ENCODE measurements at regions not wholly inside any gene's neighbourhood (a gene's known extent, or its start where the extent isn't known, plus 50 kb on each side); places are given as distances from the start of the nearest gene placed in this dataset.

- no peak for FAIRE-seq
- Histone ChIP-seq H3K27me3 (ENCODE audit: control insufficient read depth in 1 of 2, insufficient read depth in 2 of 2, low read length in 2 of 2) (peaks cover 24 to 97% of the 10 kb centered on the region in 2 experiments), H4K20me1 (ENCODE audit: insufficient read depth, low read length) (peaks cover 2% of the 10 kb centered on the region; the same call in 1 of the 2 replicates), H3K9ac (ENCODE audit: insufficient read depth, low read depth, low read length) (no peak overlapping the region), H3K79me2 (ENCODE audit: insufficient read depth, low read length) (no peaks in the 10 kb centered on the region), H3K27ac (ENCODE audit: extremely low read length, insufficient read depth, low read length) (no peak overlapping the region), H3K9me3 (ENCODE audit: low read length) (no peaks in the 10 kb centered on the region), H3K4me1 (ENCODE audit: insufficient read depth, low read length) (no peaks in the 10 kb centered on the region), H3K4me3 (replicated peaks in 1 of 3; ENCODE audit: insufficient read depth in 1 of 3, low read depth in 2 of 3, low read length in 3 of 3) (no peak overlapping the region), H3K4me2 (ENCODE audit: low read depth, low read length) (no peak overlapping the region), H3K36me3 (replicated peaks in 1 of 2; ENCODE audit: control insufficient read depth in 1 of 2, insufficient read depth in 2 of 2, low read length in 2 of 2) (no peaks in the 10 kb centered on the region), H2AFZ (ENCODE audit: low read length) (no peak overlapping the region)
- WGBS (ENCODE audit: low lambda C conversion rate) = 6% methylated on average over 28 of the region's 28 CpGs
- TF ChIP-seq MATR3 (CRISPR knock-in tag; IDR thresholded peaks at IDR 0.05) (0 out of 2 replicates have a peak, but pooled peaks have one; percentile 39), ZFX (CRISPR knock-in tag; IDR thresholded peaks at IDR 0.05; ENCODE audit: low read depth) (no peak), FOXJ3 (CRISPR knock-in tag; IDR thresholded peaks at IDR 0.05; ENCODE audit: borderline replicate concordance) (no peak), MZF1 (CRISPR knock-in tag; IDR thresholded peaks at IDR 0.05; ENCODE audit: borderline replicate concordance) (no peak)
- ChIA-PET POLR2A (no interaction called here), CTCF (ENCODE audit: low intra/inter-chr PET ratio, low total read pairs) (no interaction called here)
- intact Hi-C loops (cut with micrococcal nuclease; ENCODE audit: unreplicated experiment) (no loop called here), in situ Hi-C loops (cut with HindIII; ENCODE audit: extremely low pct_ligation_motif_present, low pct_unique_long_range_greater_than_20kb) (no loop called here)
- ATAC-seq = no peak
- BruUV-seq (replicated peaks) = no TSS peak
- no peak for DNase-seq (ENCODE audit: low spot score)
These were observed 244.7 kb downstream of the RBFOX3 start for GRCh38 chr17:79365836-79366770.

- no TSS peak for BruUV-seq (replicated peaks)
- ChIA-PET POLR2A (no interaction called here), CTCF (ENCODE audit: low intra/inter-chr PET ratio, low total read pairs) (no interaction called here)
- Histone ChIP-seq H3K27me3 (ENCODE audit: control insufficient read depth in 1 of 2, insufficient read depth in 2 of 2, low read length in 2 of 2) (peaks cover 26 to 94% of the 10 kb centered on the region in 2 experiments), H3K9me3 (ENCODE audit: low read length) (no peaks in the 10 kb centered on the region), H2AFZ (ENCODE audit: low read length) (no peak overlapping the region), H3K4me2 (ENCODE audit: low read depth, low read length) (no peak overlapping the region), H4K20me1 (ENCODE audit: insufficient read depth, low read length) (peaks cover 2% of the 10 kb centered on the region; the same call in 1 of the 2 replicates), H3K4me1 (ENCODE audit: insufficient read depth, low read length) (no peaks in the 10 kb centered on the region), H3K79me2 (ENCODE audit: insufficient read depth, low read length) (no peaks in the 10 kb centered on the region), H3K27ac (ENCODE audit: extremely low read length, insufficient read depth, low read length) (no peak overlapping the region), H3K4me3 (replicated peaks in 1 of 3; ENCODE audit: insufficient read depth in 1 of 3, low read depth in 2 of 3, low read length in 3 of 3) (no peak overlapping the region), H3K9ac (ENCODE audit: insufficient read depth, low read depth, low read length) (no peak overlapping the region), H3K36me3 (replicated peaks in 1 of 2; ENCODE audit: control insufficient read depth in 1 of 2, insufficient read depth in 2 of 2, low read length in 2 of 2) (no peaks in the 10 kb centered on the region)
- FAIRE-seq (no peak), DNase-seq (ENCODE audit: low spot score) (no peak), ATAC-seq (no peak)
- intact Hi-C loops (cut with micrococcal nuclease; ENCODE audit: unreplicated experiment) = no loop called here
- in situ Hi-C loops (cut with HindIII; ENCODE audit: extremely low pct_ligation_motif_present, low pct_unique_long_range_greater_than_20kb) = no loop called here
- 75% methylated on average over 12 of the region's 12 CpGs for WGBS (ENCODE audit: low lambda C conversion rate)
- TF ChIP-seq ZNF646 (CRISPR knock-in tag; IDR thresholded peaks at IDR 0.05) (no peak), ZNF317 (CRISPR knock-in tag; IDR thresholded peaks at IDR 0.05) (no peak), PAWR (CRISPR knock-in tag; IDR thresholded peaks at IDR 0.05; ENCODE audit: borderline replicate concordance) (no peak), SUZ12 (IDR thresholded peaks at IDR 0.05; ENCODE audit: low read depth, low read length) (no peak), ARHGAP35 (CRISPR knock-in tag; IDR thresholded peaks at IDR 0.05; ENCODE audit: borderline replicate concordance) (no peak), KLF9 (CRISPR knock-in tag; IDR thresholded peaks at IDR 0.05; ENCODE audit: low read depth) (no peak)
These were observed 245.5 kb downstream of the RBFOX3 start for GRCh38 chr17:79365351-79365750.

All from HepG2 (cell line).